ENCODE measurements at regions not wholly inside any gene's neighbourhood (a gene's known extent, or its start where the extent isn't known, plus 50 kb on each side); places are given as distances from the start of the nearest gene placed in this dataset.
"Not testable (repeated sequence)": the region's sequence is repeated elsewhere in the genome, so short reads cannot be mapped to it uniquely, and the experiment has no call there.

- DNase-seq (ENCODE audit: low read depth): no peak
Measured at GRCh38 chr3:23706111-23706510, 99.6 kb upstream of the UBE2E1 start.

- no peak for DNase-seq (ENCODE audit: low read depth)
Measured at GRCh38 chr3:23709987-23710386, 95.8 kb upstream of the UBE2E1 start.

DNA sequence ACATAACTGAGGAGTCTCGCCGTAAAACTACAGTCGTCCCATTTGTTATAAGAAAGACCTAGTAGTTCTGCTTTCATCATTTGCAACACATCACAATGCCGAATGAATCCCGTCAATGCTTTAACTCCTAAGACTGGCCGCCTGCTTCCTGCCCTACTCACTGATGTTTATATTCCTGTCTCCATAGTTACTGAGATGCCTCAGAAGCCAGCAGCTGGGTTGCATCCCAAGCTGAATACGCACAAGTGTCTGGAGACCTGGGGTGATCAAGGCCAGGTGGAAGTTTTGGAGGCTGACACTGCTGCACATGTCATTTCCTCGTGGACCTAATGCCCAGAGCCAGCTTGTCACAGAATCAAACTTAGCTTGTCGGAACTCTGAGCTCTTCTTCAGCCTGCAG, 95.2 kb upstream of the UBE2E1 start:
- peak; percentile 9 for DNase-seq (ENCODE audit: low read depth)

DNA sequence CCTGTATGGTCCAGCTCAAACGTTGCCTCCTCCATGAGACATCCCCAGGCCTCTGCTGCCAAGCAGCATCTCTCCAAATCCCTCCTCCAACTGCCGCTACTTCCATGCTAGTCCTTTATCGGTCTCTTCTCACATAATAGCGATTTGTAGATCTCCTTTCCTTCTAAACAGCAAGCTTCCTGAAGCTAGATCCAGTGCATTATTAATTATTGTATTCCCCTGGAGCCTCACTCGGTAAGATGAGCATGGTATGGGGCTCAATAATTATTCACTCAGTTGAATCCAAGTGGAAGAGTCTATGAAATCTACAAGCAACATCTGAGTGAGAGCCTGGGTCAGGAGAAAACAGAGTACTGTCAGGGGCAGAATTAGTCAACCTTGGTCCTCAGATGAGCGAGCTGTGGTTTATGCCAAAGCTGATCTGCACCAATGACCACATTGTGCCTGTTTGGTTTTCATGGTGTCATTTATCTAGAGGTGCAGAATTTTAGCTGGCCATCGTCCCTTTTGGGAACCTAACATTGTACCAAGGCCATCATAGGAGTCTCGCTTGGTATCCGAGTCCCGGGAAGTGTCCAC, 93.8 kb upstream of the UBE2E1 start:
- no peak for DNase-seq (ENCODE audit: low read depth)

DNA sequence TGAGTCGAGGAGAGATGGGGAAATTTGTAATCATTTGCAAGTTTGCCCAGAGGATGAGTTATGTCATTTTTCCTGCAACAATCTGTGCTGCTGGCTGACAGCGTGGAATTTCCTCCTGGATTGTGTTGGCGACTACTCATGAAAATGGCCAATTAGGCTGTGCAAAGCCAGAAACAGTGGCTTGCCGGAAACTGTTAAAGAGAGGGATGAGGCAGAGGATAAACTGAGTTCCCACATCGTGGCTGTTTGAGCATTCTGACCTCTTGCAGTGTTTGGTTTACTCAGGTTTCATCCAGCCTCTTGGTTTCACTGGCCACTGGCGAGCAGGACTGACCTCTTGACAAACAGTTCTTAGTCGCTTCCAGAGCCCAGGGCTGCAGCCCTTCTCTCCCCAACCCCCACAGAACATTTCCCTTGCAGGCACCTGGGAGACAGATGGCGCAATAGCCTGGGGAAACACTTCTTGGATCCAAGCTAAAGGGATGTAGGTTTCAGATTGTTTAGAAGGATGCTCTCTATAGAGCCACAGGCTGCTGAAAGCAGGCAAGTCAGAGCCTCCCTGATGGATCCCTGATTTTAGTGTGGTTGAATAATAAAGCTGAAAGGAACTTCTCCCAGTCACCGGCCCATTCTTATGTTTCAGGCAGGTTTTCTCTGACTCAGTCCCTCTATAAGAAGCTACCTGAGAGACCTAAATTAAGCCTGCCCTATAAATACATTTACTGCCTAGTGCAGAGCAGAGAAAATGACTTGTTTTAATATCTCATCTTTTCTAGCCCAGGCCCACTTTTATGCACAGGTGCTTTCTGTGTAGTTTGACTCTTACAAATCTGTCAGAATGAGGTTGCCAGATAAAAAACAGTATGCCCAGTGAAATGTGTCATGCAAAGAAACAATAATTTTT, 92.8 kb upstream of the UBE2E1 start:
- peak; percentile 88 for DNase-seq (ENCODE audit: low read depth)

- DNase-seq (ENCODE audit: low read depth): no peak
Measured at GRCh38 chr3:23713641-23714040, 92.1 kb upstream of the UBE2E1 start.

- no peak for DNase-seq (ENCODE audit: low read depth)
Measured at GRCh38 chr3:23720059-23720458, 85.7 kb upstream of the UBE2E1 start.

DNA sequence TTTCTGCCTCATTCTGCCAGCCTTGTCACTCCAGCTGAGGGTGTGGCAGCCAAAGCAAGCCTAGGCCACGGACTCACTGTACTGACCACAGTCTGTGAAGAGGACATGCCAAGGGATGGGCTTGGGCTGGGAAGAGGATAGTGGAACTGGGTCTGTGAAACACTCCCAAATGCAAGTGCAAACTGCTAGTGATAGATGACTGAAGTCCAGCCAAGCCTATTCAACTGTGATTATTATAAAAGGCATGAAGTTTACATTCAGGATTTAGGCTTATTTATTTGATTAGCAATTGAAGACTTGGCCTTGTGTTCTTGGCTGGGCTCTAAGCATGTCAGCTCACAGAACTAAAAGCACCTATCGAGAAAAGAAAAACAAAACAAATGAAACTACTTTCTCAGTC, 84.9 kb upstream of the UBE2E1 start:
- peak; percentile 20 for DNase-seq (ENCODE audit: low read depth)

DNA sequence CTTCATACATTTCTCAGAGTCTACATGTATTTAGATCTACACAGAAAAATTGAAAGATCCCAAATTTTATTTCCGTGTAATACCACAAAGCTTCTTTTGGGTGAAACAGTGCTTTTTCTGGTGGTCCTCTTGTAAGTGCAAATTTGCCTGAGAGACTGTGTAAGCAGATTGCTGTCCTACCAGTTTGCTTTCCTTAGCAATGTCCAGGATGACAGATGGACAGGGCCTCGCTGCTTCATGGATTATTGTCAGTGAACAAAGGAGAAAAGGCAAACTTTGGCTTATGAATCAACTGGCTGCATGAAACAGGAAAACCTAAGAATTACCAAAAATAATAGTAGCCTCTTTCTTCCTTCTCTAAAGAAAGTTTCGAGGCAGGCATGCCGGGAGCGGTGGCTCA, 82.6 kb upstream of the UBE2E1 start:
- DNase-seq (ENCODE audit: low read depth): no peak

DNA sequence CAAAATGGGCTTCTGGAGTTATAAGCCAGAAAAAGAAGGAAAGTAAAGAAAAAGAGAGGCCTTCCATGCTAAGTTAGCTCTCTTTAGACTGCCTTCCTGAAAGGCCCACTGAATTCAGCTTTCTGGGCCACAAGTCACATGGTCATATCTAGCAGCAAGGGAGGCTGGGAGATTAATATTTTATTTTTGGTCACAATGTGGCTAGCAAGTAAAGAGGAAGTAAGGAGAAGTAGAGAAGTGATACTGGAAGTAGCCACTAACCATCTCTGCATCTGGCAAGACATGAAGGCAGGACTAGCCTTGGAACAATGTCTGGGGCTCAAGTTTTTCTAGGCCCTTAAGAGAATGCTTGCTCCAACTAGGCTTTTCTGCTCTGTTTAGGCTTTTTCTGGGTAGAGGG, 81.8 kb upstream of the UBE2E1 start:
- DNase-seq (ENCODE audit: low read depth): no peak

DNA sequence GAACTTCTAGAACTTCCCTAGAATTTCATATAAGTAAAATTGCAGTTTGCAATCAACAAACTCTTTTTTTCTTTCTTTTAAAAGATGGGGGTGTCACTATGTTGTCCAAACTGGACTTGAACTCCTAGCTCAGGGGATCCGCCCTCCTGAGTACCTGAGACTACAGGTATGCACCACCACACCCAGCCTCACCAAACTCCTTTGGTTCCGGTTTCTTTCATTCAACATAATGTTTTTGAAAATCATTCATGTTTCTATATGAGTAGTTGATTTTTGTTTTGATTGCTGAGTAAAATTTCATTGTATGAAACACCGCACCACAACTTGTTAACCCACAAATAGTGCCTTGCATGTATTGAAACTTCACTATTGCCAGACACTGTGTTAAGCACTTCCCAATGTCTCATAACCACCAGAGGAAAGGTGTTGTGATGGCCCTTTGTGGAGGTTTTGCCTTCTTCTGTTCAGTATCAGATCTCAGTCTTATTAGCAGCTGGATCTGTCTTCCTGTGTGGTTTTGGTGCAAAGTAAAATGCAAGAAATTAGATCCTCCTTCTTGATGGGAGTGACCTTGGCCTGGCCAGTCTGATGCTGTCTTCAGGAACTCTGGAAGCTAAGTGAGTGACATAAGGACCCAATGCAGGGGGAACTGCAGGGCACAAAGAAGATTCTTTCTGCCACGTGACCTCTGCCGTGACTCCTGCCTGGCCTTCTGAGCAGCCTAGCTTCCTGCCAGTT, 78.8 kb upstream of the UBE2E1 start:
- DNase-seq (ENCODE audit: low read depth): no peak

- DNase-seq (ENCODE audit: low read depth): no peak
Measured at GRCh38 chr3:23728601-23729117, 77.1 kb upstream of the UBE2E1 start.

- not testable (repeated sequence) for DNase-seq (ENCODE audit: low read depth)
Measured at GRCh38 chr3:23729362-23729761, 76.4 kb upstream of the UBE2E1 start.

GRCh38 chr3:23734481-23734880, 71.3 kb upstream of the UBE2E1 start:
- no peak for DNase-seq (ENCODE audit: low read depth)

DNA sequence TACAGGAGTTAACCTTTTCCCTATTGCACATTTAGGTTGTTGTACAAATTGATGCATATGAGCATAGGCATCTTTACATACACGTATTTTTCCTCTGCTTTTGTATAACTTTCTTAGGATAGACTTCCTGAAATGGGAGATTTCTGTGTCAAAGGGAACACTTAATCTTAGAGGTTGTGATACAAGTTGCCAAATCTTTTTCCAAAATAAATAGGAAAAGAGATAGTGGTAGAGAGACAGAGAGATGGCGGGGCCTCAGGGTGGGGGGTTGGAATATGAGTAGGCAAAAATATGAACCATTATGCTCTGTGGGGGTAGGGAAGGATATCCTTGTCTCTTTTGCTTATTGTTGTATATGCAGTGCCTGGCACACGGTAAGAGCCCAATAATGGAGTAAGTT, 70.7 kb upstream of the UBE2E1 start:
- no peak for DNase-seq (ENCODE audit: low read depth)

DNA sequence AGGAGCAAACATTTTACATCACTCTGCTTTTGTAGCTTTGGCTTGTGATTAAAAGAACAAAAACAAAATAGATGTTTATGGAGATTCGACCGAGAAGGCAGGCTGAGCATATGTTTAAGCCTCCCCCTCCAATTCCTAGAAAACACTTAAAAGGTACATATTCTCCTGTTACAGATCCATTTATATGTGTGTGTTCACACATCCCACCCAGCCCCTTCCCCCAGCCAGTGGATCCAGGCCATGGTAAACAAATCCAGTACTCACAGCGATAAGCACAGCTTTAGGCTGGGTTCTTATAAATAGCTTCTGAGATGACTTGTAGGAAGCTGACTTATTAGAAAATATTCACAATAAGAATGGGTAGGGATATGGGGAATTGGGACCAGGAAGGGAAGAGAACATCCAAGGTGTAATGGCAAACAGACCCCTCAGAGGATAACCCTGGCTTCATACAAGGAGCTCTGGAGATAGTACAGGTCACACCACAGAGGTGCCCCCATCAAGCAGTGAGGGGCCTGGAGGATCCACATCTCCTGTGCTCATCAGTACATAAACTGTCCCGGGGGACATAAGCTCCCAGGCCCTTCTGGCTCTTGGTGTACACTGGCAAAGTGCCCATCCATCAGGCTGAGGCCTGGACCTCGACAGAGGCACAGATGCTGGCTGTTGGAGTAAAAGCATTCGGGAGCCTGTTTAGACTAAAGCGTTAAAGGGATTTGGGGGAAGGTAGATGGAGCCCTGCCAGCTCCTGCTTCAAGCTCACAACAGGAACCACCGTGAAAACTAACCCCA, 70.0 kb upstream of the UBE2E1 start:
- no peak for DNase-seq (ENCODE audit: low read depth)

GRCh38 chr3:23738944-23739343, 66.8 kb upstream of the UBE2E1 start:
- DNase-seq (ENCODE audit: low read depth): no peak

- peak; percentile 85 for DNase-seq (ENCODE audit: low read depth)
Measured at GRCh38 chr3:23739536-23739935, 66.2 kb upstream of the UBE2E1 start.

DNA sequence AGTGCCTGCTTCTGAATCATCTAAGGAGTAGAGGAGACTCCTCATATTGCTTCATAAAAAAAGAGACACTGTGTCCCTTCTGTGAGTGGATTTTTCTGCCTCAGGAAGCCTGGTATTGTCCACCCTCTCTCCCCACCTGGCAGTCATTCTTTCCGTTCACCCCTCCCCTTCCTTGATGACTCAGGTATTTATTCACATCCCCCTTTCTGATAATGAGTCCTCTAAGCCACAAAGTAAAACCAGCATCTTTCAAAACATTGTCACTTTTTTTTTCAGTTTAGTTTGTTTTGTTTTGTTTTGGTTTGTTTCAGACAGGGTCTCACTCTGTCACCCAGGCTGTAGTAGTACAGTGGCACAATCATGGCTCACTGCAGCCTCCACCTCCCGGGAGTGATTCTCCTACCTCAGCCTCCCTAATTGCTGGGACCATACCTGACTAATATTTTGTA, 65.2 kb upstream of the UBE2E1 start:
- no peak for DNase-seq (ENCODE audit: low read depth)

- DNase-seq (ENCODE audit: low read depth): peak; percentile 19
Measured at GRCh38 chr3:23741036-23741706, 64.6 kb upstream of the UBE2E1 start.

GRCh38 chr3:23743141-23743784, 62.5 kb upstream of the UBE2E1 start:
- no peak for DNase-seq (ENCODE audit: low read depth)

All from fibroblast of gingiva (primary cell).